GM23338 (cell line): ENCODE measurements at regions not wholly inside any gene's neighbourhood (a gene's known extent, or its start where the extent isn't known, plus 50 kb on each side); places are given as distances from the start of the nearest gene placed in this dataset.

Experiments
- CTCF ChIP-seq, 2 experiments: fragments of 200-600 bp in 1 of 2; sonication (generic) in 1 of 2; conservative IDR thresholded peaks; 2 replicates each; pipeline versions ENCODE4 v1.5.1 to v1.6.1; 2016 to 2017; ENCODE audit warnings: antibody characterized with exemption in 2 of 2, low read depth in 2 of 2, mild to moderate bottlenecking in 2 of 2, moderate library complexity in 1 of 2
- EZH2 ChIP-seq: fragments of 200-600 bp; sonication (generic); IDR thresholded peaks from one replicate; pipeline ENCODE4 v1.8.0; 2017; ENCODE audit warnings: antibody characterized with exemption, mild to moderate bottlenecking, low read depth; ENCODE audit not compliant: unreplicated experiment
- JUNB ChIP-seq: IDR thresholded peaks from one replicate; pipeline ENCODE4 v1.6.1; 2016; ENCODE audit warnings: antibody characterized with exemption; ENCODE audit not compliant: unreplicated experiment
- POLR2AphosphoS5 ChIP-seq: IDR thresholded peaks from 2 replicates; pipeline ENCODE4 v1.6.1; 2016; ENCODE audit warnings: antibody characterized with exemption, low read depth
- REST ChIP-seq: IDR thresholded peaks from one replicate; pipeline ENCODE4 v1.6.1; 2018; ENCODE audit warnings: antibody characterized with exemption; ENCODE audit not compliant: unreplicated experiment

GRCh38 chr12:91361864-91362263 lies 179.2 kb upstream of the DCN start:
- TF ChIP-seq CTCF (conservative IDR thresholded peaks at IDR 0.05; ENCODE audit: low read depth in 2 of 2) (peak; percentile 48 to 76), REST (no peak), POLR2AphosphoS5 (no peak), EZH2 (no peak), JUNB (no peak)
